ENCODE measurements at regions not wholly inside any gene's neighbourhood (a gene's known extent, or its start where the extent isn't known, plus 50 kb on each side); places are given as distances from the start of the nearest gene placed in this dataset.

- Mint-ChIP-seq H3K36me3 (ENCODE audit: insufficient read depth) (no peaks in the 10 kb centered on the region), H3K9me3 (ENCODE audit: low read depth) (no peaks in the 10 kb centered on the region), H3K27ac (no peak overlapping the region), H3K4me3 (ENCODE audit: low read depth) (no peak overlapping the region), H3K27me3 (no peaks in the 10 kb centered on the region), H3K4me1 (ENCODE audit: low read depth) (peaks cover 4% of the 10 kb centered on the region)
- DNase-seq (ENCODE audit: low spot score, unreplicated experiment) = no peak
- TF ChIP-seq CTCF (IDR thresholded peaks at IDR 0.05; ENCODE audit: unreplicated experiment) = no peak
These were observed 64.3 kb upstream of the MDFIC start for GRCh38 chr7:114857605-114858004.

GRCh38 chr7:114859477-114859876, 62.4 kb upstream of the MDFIC start:
- H3K27ac Mint-ChIP-seq = no peak overlapping the region
- TF ChIP-seq CTCF (IDR thresholded peaks at IDR 0.05; ENCODE audit: unreplicated experiment) = no peak
- H3K4me3 Mint-ChIP-seq (ENCODE audit: low read depth) = no peak overlapping the region
- no peaks in the 10 kb centered on the region for H3K9me3 Mint-ChIP-seq (ENCODE audit: low read depth)
- peaks cover 4% of the 10 kb centered on the region for H3K4me1 Mint-ChIP-seq (ENCODE audit: low read depth)
- no peaks in the 10 kb centered on the region for H3K27me3 Mint-ChIP-seq
- no peak for DNase-seq (ENCODE audit: low spot score, unreplicated experiment)
- no peaks in the 10 kb centered on the region for H3K36me3 Mint-ChIP-seq (ENCODE audit: insufficient read depth)

- Mint-ChIP-seq H3K4me3 (ENCODE audit: low read depth) (no peak overlapping the region), H3K27me3 (no peaks in the 10 kb centered on the region), H3K27ac (no peak overlapping the region), H3K36me3 (ENCODE audit: insufficient read depth) (no peaks in the 10 kb centered on the region), H3K9me3 (ENCODE audit: low read depth) (no peaks in the 10 kb centered on the region), H3K4me1 (ENCODE audit: low read depth) (peaks cover 4% of the 10 kb centered on the region)
- DNase-seq (ENCODE audit: low spot score, unreplicated experiment) = no peak
- TF ChIP-seq CTCF (IDR thresholded peaks at IDR 0.05; ENCODE audit: unreplicated experiment) = no peak
These were observed 61.7 kb upstream of the MDFIC start for GRCh38 chr7:114860206-114860605.

- H3K36me3 Mint-ChIP-seq (ENCODE audit: insufficient read depth) = no peaks in the 10 kb centered on the region
- peaks cover 2% of the 10 kb centered on the region for H3K4me1 Mint-ChIP-seq (ENCODE audit: low read depth)
- H3K4me3 Mint-ChIP-seq (ENCODE audit: low read depth) = no peak overlapping the region
- H3K9me3 Mint-ChIP-seq (ENCODE audit: low read depth) = no peaks in the 10 kb centered on the region
- no peaks in the 10 kb centered on the region for H3K27me3 Mint-ChIP-seq
- no peak overlapping the region for H3K27ac Mint-ChIP-seq
- TF ChIP-seq CTCF (IDR thresholded peaks at IDR 0.05; ENCODE audit: unreplicated experiment) = no peak
- no peak for DNase-seq (ENCODE audit: low spot score, unreplicated experiment)
These were observed 59.5 kb upstream of the MDFIC start for GRCh38 chr7:114862406-114862805.

- no peaks in the 10 kb centered on the region for H3K27me3 Mint-ChIP-seq
- H3K9me3 Mint-ChIP-seq (ENCODE audit: low read depth) = no peaks in the 10 kb centered on the region
- no peak overlapping the region for H3K4me3 Mint-ChIP-seq (ENCODE audit: low read depth)
- H3K4me1 Mint-ChIP-seq (ENCODE audit: low read depth) = peaks cover 3% of the 10 kb centered on the region
- TF ChIP-seq CTCF (IDR thresholded peaks at IDR 0.05; ENCODE audit: unreplicated experiment) = no peak
- no peak overlapping the region for H3K27ac Mint-ChIP-seq
- DNase-seq (ENCODE audit: low spot score, unreplicated experiment) = no peak
- no peaks in the 10 kb centered on the region for H3K36me3 Mint-ChIP-seq (ENCODE audit: insufficient read depth)
These were observed 57.6 kb upstream of the MDFIC start for GRCh38 chr7:114864278-114864677.

Data from progenitor cell of endocrine pancreas (in vitro differentiated cells).